Stimulated activated naive B cell treated with anti-CD40 and anti-IgM and Interleukin-4, amounts not matched to agents 10 μg/mL and 1 μg/mL and 100 μg/mL, for 72 hours (primary cell): ENCODE measurements at regions not wholly inside any gene's neighbourhood (a gene's known extent, or its start where the extent isn't known, plus 50 kb on each side); places are given as distances from the start of the nearest gene placed in this dataset.

Experiments used
- ATAC-seq, 2 donors: fragments of 150-1000 bp; cut with Tn5 transposase; replicated peaks; 2 replicates each; pipeline ENCODE4 v1.10.0; 2021; ENCODE audit warnings: moderate library complexity in 1 of 2
- DNase-seq: peaks from one replicate; pipeline ENCODE4 v3.0.0; 2021
- H3K27ac Mint-ChIP-seq: one replicate; pipeline ENCODE4 v1.8.0; 2022; ENCODE audit warnings: mild to moderate bottlenecking, mixed read lengths
- H3K27me3 Mint-ChIP-seq, 2 donors: one replicate each; pipeline ENCODE4 v1.8.0; 2022; ENCODE audit warnings: mixed read lengths in 2 of 2
- H3K36me3 Mint-ChIP-seq, 2 donors: one replicate each; pipeline ENCODE4 v1.8.0; 2022; ENCODE audit warnings: mixed read lengths in 2 of 2, mild to moderate bottlenecking in 1 of 2
- H3K4me1 Mint-ChIP-seq, 2 donors: one replicate each; pipeline ENCODE4 v1.8.0; 2022; ENCODE audit warnings: mixed read lengths in 2 of 2, mild to moderate bottlenecking in 1 of 2
- H3K4me3 Mint-ChIP-seq, 2 donors: one replicate each; pipeline ENCODE4 v1.8.0; 2022; ENCODE audit warnings: mild to moderate bottlenecking in 2 of 2, mixed read lengths in 2 of 2, moderate library complexity in 1 of 2
- H3K9me3 Mint-ChIP-seq, 2 donors: one replicate each; pipeline ENCODE4 v1.8.0; 2022; ENCODE audit warnings: mixed read lengths in 2 of 2, mild to moderate bottlenecking in 1 of 2

DNA sequence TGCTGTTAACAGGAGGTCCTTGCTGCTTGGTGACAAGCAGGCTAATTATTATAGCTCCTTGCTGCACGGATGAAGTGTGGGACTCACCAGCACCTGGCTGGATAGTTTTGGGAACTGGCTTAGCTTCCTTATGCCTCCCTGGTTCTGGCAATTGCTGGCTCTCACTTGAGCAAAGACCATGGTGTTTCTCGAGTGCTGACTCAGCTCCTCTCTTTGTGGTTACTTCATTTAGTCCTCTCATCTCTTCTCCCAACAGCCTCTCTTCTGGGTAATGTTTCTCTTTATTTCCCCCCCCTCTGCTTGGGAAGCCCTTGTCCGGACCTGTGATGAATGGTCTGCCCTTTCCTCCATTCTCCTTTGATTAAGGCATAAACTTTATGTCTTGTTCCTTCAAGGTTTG, 100.4 kb downstream of the CBLL2 start:
- H3K4me3 Mint-ChIP-seq = no peak overlapping the region
- no peak overlapping the region for H3K27ac Mint-ChIP-seq
- DNase-seq (no peak), ATAC-seq (no peak)
- H3K9me3 Mint-ChIP-seq = peaks cover 0 to 4% of the 10 kb centered on the region in 2 donors
- no peaks in the 10 kb centered on the region for H3K4me1 Mint-ChIP-seq
- H3K36me3 Mint-ChIP-seq = no peaks in the 10 kb centered on the region
- peaks cover 0 to 4% of the 10 kb centered on the region in 2 donors for H3K27me3 Mint-ChIP-seq

DNA sequence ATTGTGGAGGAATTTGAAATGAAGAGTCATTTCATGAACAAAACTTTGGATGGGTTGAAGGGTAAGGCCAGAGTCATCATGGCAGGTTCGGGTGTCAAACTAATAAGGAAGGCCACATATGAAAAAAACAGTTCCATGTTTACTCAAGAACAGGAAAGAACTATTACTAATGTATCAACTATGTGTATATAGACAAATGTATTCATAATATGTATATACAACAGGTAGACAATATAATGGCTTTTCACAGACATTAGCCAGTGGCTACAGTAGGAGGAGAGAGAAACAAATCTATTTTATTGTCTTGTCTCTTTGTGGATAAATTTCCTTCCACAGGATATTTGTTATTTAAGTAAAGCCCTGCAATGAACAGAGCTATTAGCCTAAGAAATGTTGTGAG, 101.1 kb downstream of the CBLL2 start:
- no peak for ATAC-seq
- H3K9me3 Mint-ChIP-seq = peaks cover 0 to 4% of the 10 kb centered on the region in 2 donors
- H3K4me1 Mint-ChIP-seq = no peaks in the 10 kb centered on the region
- no peak overlapping the region for H3K27ac Mint-ChIP-seq
- H3K27me3 Mint-ChIP-seq = peaks cover 0 to 4% of the 10 kb centered on the region in 2 donors
- no peaks in the 10 kb centered on the region for H3K36me3 Mint-ChIP-seq
- DNase-seq = no peak
- H3K4me3 Mint-ChIP-seq = no peak overlapping the region

DNA sequence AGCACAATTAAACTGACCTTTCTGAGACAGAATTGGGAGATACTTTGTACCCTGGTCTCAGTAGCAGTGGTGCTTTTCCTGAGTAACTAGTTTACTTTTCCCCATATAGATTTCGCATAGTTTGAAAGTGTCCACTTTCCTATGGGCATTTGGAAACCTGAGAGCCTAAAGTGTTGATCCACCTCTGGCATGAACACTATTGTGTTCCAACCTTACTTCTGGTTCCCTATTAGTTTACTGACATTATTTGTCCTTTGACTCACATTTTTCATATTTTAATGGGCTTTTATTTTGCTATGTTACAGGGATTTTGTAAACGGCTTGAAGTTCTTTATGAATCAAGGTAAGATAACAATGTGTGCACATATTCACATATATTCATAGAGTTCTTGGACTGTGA, 103.7 kb downstream of the CBLL2 start:
- ATAC-seq = no peak
- H3K4me1 Mint-ChIP-seq = no peaks in the 10 kb centered on the region
- H3K36me3 Mint-ChIP-seq = no peaks in the 10 kb centered on the region
- no peaks in the 10 kb centered on the region for H3K27me3 Mint-ChIP-seq
- H3K4me3 Mint-ChIP-seq = no peak overlapping the region
- peaks cover 0 to 4% of the 10 kb centered on the region in 2 donors for H3K9me3 Mint-ChIP-seq
- DNase-seq = no peak
- no peak overlapping the region for H3K27ac Mint-ChIP-seq

DNA sequence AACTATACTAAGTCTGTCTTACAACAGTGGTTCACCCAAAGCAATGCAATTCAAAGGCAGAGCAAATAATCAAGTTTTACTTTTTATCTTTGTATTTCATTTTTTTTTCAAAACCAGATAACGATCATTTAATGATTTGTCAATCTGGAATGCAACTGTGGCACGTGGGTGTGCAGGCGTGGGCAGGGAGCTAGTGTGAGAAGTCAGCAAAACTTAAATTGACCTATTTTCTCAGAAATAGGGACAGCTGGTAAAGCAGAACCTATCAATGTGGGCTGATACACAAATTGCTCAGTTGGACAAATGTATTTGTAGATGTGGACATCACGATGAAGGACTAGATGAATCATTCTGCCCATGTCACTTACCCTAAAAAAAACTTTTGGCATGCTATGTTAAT, 105.6 kb downstream of the CBLL2 start:
- peaks cover 0 to 4% of the 10 kb centered on the region in 2 donors for H3K9me3 Mint-ChIP-seq
- no peaks in the 10 kb centered on the region for H3K27me3 Mint-ChIP-seq
- DNase-seq = no peak
- ATAC-seq = no peak
- no peak overlapping the region for H3K27ac Mint-ChIP-seq
- no peak overlapping the region for H3K4me3 Mint-ChIP-seq
- H3K36me3 Mint-ChIP-seq = no peaks in the 10 kb centered on the region
- no peaks in the 10 kb centered on the region for H3K4me1 Mint-ChIP-seq

DNA sequence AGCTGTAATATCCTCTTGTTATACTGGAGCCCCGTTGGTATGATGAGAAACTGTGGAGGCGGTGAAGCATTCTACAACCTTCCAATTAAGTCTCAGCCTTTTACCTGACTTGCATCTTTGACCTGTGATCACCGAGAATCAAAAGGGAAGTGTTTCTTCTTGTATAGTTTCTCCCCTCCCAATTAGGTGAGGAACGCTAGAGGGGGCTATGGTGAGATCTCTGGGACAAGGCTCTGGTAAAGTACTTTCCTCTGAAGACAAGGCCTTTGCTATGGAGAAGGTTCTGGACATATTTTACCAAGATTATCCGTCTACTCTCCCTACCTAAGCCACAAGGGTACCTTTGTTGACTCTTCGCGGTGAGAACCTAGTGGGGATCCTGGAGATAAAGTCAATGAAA, 111.3 kb downstream of the CBLL2 start:
- ATAC-seq (no peak), DNase-seq (no peak)
- Mint-ChIP-seq H3K27ac (no peak overlapping the region), H3K4me3 (no peak overlapping the region), H3K4me1 (no peaks in the 10 kb centered on the region), H3K36me3 (no peaks in the 10 kb centered on the region), H3K27me3 (no peaks in the 10 kb centered on the region), H3K9me3 (no peaks in the 10 kb centered on the region)

DNA sequence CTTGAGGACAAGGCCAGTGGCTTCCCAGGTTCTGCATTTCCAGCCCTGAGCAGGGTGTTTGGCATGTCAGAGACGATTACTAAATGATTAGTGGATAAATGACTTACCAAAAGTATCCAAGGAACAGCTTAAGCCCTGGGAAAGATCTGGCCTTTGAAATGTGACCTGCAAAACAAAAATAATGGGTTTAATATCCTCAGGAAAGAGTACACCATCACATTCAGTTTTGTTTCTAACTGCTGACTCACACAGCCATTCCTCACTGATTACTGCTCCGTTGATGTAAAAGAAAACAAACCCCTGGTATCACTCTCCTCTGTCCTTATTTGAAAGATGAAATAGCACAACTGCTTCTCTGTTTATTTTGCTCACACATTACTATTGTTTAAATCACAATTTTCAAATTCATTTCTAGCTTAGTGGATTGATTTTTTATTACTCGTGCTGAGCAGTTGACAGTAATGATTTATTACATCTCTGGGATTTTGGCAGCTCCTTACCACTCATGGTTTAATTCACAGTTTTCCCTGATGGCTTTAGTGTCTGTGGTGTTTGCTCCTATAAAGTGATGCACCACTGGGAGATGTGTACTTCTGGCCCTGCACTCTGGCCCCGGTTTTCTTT, 117.0 kb downstream of the CBLL2 start:
- H3K27ac Mint-ChIP-seq = no peak overlapping the region
- peaks cover 0 to 2% of the 10 kb centered on the region in 2 donors for H3K9me3 Mint-ChIP-seq
- DNase-seq = no peak
- H3K4me1 Mint-ChIP-seq = no peaks in the 10 kb centered on the region
- no peak overlapping the region for H3K4me3 Mint-ChIP-seq
- no peaks in the 10 kb centered on the region for H3K36me3 Mint-ChIP-seq
- peaks cover 0 to 10% of the 10 kb centered on the region in 2 donors for H3K27me3 Mint-ChIP-seq
- no peak for ATAC-seq

DNA sequence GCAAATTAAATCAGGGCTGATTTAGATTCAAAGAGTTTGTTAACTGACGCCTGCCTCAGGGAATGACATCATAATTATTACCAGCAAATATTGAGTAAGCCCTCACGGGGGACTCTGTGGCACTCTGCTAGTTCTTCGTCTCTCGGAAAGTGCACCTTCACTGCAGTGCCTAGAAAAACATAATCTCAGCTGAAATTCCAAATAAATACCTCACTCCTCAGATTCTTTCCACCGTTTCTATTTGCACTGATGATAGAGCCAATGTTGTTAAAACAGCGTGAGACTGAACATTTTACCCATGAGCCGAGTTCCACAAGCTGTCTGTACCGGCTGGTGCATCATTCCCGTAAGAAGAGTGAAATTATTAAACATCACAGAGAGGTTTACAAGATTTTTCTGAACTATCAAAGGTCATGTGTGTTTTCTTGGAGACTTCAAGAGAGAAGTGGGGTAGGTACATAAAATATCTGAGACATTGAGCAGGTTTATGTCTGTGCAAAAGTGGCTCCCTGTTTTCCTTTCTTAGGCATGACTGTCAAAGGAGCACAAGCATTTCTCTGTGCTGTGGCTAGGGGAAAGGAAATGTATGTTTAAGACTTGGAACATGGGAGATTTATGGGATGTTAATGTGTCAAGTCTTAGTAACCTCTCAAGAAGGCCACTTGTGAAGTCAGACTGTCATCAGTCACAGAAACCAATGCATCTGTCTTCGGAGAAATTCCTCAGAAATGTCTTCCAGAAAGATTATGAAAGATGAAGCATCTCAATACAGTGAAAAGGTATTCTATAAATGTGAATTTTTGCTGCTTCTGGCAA, 119.6 kb downstream of the CBLL2 start:
- DNase-seq = no peak
- Mint-ChIP-seq H3K27me3 (peaks cover 0 to 10% of the 10 kb centered on the region in 2 donors), H3K4me1 (no peaks in the 10 kb centered on the region), H3K36me3 (no peaks in the 10 kb centered on the region), H3K27ac (no peak overlapping the region), H3K9me3 (peaks cover 0 to 2% of the 10 kb centered on the region in 2 donors), H3K4me3 (no peak overlapping the region)
- no peak for ATAC-seq

DNA sequence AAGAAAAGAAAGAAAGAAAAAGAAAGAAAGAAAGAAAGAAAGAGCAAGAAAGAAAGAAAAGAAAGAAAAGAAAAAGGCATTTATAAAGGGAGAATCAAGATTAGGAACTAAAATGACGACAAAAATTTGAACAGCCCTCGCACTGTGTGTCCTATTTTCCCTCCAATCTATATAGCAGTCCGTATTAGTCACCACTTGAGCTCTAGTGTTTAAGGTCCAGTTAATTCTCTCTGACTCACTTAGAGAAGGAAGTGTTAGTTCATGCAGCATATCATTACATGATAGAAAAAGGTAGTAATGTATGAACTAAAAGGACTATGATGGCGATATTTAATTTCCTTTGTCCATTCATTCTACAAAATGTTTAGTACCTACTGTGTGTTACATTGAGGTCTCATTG, 122.7 kb downstream of the CBLL2 start:
- Mint-ChIP-seq H3K4me1 (no peaks in the 10 kb centered on the region), H3K4me3 (no peak overlapping the region), H3K27me3 (peaks cover 0 to 10% of the 10 kb centered on the region in 2 donors), H3K9me3 (peaks cover 0 to 2% of the 10 kb centered on the region in 2 donors), H3K27ac (no peak overlapping the region), H3K36me3 (no peaks in the 10 kb centered on the region)
- ATAC-seq (no peak), DNase-seq (no peak)

DNA sequence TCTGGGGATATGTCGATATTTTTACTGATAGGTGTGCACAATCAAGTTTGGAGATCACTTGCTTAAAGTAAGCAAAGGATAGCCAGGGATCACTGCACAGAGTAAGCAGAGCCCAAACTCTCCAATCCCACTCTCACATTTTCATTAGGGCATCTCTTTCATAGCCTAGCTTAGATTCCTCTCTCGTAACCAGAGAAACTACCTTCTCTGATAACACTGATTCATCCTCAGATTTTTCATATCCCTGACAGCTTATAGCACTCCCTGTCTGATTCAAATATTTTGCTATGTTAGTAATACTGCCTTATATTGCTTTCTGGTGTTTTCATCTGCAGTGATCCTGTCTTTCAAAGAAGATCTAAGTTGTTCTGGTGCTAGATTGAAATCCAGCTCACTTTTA, 123.7 kb downstream of the CBLL2 start:
- Mint-ChIP-seq H3K9me3 (peaks cover 2 to 4% of the 10 kb centered on the region in 2 donors), H3K27ac (no peak overlapping the region), H3K27me3 (peaks cover 0 to 6% of the 10 kb centered on the region in 2 donors), H3K4me1 (no peaks in the 10 kb centered on the region), H3K36me3 (no peaks in the 10 kb centered on the region), H3K4me3 (no peak overlapping the region)
- DNase-seq (no peak), ATAC-seq (no peak)

DNA sequence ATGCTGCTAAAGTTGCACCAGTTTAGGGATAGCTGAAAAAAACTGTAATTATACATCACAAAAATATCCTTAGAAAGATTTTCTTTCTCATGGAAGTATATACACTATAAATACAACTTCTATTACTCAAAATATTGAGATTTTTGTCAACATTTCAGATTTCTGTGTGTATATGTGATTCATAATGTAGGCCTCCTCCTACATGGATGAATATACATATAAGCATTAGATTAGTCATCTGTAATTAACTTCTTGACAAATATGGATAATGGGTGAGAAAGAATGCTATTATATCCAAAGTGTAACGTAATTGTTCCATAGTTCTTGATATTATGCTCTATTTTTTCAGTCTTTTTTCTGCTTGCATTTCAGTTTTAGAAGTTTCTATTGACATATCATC, 124.9 kb downstream of the CBLL2 start:
- Mint-ChIP-seq H3K27ac (no peak overlapping the region), H3K36me3 (no peaks in the 10 kb centered on the region), H3K4me1 (no peaks in the 10 kb centered on the region), H3K9me3 (peaks cover 2 to 14% of the 10 kb centered on the region in 2 donors), H3K4me3 (no peak overlapping the region), H3K27me3 (peaks cover 0 to under 1% of the 10 kb centered on the region in 2 donors)
- no peak for DNase-seq
- ATAC-seq = no peak

DNA sequence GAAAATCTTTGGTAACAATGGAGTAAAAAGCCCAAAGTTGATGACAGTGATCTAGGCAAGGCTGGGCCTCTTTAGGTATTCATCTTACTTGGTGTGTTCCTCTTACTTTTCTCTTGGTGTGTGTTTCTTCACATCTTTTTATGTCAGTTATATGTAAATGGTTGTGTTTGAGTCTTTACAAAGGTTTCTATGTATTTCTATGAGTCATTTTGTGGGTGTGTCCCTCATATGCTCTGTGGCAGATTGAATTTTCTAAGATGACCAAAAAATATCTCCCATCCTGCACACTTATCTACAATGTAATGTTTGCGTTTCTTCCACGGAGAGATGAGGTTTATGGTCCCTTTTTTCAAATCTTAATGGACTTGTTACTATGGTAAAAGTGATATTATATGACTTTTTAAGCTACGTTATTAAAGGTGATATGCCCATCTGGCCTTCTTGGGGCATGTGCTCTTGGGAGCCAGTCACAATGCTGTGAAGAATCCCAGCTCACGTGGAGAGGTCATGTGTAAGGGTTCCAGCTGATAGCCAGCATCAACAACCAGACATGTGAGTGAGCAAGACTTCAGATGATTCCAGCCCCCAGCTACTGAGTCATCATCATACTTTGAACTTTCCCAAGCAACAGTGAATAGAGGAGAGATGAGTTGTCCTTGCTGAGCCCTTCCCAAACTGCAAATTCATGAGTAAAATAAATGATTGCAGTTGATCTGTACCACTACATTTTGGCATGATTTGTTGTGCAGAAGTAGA, 126.9 kb downstream of the CBLL2 start:
- ATAC-seq = no peak
- Mint-ChIP-seq H3K36me3 (no peaks in the 10 kb centered on the region), H3K27ac (no peak overlapping the region), H3K4me3 (no peak overlapping the region), H3K9me3 (peaks cover 0 to 20% of the 10 kb centered on the region in 2 donors), H3K4me1 (no peaks in the 10 kb centered on the region), H3K27me3 (peaks cover 0 to 7% of the 10 kb centered on the region in 2 donors)
- DNase-seq = no peak

DNA sequence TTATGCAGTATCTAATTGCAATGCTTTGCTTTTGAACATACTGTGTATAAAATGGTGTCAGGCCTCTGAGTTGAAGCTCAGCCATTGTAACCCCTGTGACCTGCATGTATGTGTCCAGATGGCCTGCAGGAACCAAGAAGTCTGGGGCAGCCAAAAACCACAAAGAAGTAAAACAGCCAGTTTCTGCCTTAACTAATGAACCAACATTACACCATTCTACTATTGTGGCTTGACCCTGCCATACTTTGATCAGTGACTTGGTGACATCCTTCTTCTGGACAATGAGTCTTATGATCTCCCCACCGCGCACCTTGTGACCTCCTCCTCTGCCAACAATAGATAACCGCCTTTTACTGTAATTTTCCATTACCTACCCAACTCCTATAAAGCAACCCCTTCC, 131.6 kb downstream of the CBLL2 start:
- no peak for DNase-seq
- ATAC-seq = no peak
- no peak overlapping the region for H3K27ac Mint-ChIP-seq
- H3K4me1 Mint-ChIP-seq = no peaks in the 10 kb centered on the region
- H3K4me3 Mint-ChIP-seq = no peak overlapping the region
- no peaks in the 10 kb centered on the region for H3K36me3 Mint-ChIP-seq
- peaks cover 0 to 21% of the 10 kb centered on the region in 2 donors for H3K9me3 Mint-ChIP-seq
- H3K27me3 Mint-ChIP-seq = peaks cover 0 to 8% of the 10 kb centered on the region in 2 donors

DNA sequence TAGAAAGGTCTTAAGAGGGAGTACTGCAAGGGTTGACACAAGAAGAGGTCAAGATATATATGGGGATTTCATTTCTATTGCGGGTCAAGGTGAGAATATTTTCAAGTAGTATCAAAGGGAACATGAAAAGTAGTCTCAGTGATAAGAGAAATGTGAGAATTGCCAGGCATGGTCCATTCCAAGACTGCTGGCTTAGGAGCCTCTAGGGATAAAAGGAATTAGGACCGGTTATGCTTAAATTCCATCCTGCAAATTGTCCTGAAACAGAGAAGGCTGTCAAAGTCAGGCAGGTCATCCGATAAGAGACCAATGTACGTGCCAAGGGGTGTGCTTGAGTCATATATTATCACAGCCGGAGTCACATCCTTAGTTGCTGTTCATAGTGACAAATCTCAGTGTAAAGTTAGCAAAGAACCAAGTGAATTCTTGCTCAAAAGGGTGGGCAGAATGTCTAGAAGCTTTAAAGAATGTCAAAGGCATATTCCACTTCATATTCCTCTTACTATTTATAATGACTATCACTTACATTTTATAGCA, 133.6 kb downstream of the CBLL2 start:
- no peaks in the 10 kb centered on the region for H3K4me1 Mint-ChIP-seq
- no peak overlapping the region for H3K4me3 Mint-ChIP-seq
- H3K36me3 Mint-ChIP-seq = no peaks in the 10 kb centered on the region
- DNase-seq = no peak
- no peak for ATAC-seq
- H3K27ac Mint-ChIP-seq = no peak overlapping the region
- H3K27me3 Mint-ChIP-seq = peaks cover 0 to 8% of the 10 kb centered on the region in 2 donors
- peaks cover 0 to 18% of the 10 kb centered on the region in 2 donors for H3K9me3 Mint-ChIP-seq

DNA sequence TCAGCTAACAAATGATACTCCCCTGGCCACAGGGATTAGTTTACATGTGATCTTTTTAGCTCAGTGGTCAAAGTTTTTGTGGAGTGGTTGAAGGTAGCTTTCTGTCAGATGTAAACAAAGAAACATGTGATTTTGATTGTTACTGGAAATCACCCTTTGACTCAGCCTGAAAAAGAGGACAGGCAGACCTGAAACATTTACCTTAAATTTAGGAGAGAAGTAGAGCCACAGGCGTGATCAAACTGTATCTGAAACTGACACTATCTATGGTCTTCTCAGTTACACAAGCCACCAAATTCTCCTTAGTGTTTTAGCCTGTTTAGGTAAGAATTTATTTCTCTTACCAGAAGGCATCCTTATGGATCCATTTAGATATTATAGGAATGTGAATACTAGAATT, 136.7 kb downstream of the CBLL2 start:
- Mint-ChIP-seq H3K36me3 (no peaks in the 10 kb centered on the region), H3K4me1 (no peaks in the 10 kb centered on the region), H3K27ac (no peak overlapping the region), H3K27me3 (peaks cover 0 to 3% of the 10 kb centered on the region in 2 donors), H3K4me3 (no peak overlapping the region), H3K9me3 (peaks cover 0 to 3% of the 10 kb centered on the region in 2 donors)
- DNase-seq (no peak), ATAC-seq (no peak)
